ENCODE measurements at regions not wholly inside any gene's neighbourhood (a gene's known extent, or its start where the extent isn't known, plus 50 kb on each side); places are given as distances from the start of the nearest gene placed in this dataset.

DNA sequence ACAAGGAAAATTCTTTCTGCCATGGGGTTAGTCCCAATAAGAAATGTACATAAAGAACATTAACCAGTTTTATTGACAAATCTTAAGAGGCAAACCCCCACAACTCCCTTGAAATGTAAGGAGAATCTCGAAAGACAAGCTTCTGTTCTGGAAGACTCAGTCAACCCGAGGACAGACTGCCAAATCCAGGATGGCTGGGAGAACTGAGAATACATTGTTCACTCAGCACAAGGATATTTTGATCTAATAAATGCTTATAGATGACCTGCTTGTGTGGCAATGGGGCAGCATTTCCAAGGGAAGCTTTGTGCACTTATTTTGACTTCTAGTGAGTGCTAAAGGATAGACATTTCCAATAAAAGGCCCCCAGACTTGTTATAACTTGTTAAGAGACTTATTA, 280.4 kb downstream of the DHX15 start:
- DNase-seq (ENCODE audit: low read depth in 1 of 2, low spot score in 1 of 2) = no peak

DNA sequence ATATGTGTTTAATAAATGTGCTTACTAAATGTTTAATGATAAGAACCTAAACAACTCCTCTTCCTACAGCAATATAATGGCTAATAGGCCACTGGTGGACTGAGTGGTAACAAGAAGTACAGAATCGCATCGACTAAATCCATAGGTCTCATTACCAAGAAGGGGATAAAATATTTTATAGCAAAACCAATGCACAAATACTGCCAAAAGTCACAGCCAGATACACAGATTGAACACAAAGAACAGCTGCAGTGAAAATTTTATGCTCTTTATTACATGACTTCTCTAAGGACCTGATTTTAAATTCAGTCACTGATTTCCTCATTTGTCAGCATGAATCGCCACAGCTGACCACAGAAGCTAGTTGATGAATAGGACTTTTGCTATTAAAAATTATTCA, 285.4 kb downstream of the DHX15 start:
- no peak for DNase-seq (ENCODE audit: low read depth in 1 of 2, low spot score in 1 of 2)

DNA sequence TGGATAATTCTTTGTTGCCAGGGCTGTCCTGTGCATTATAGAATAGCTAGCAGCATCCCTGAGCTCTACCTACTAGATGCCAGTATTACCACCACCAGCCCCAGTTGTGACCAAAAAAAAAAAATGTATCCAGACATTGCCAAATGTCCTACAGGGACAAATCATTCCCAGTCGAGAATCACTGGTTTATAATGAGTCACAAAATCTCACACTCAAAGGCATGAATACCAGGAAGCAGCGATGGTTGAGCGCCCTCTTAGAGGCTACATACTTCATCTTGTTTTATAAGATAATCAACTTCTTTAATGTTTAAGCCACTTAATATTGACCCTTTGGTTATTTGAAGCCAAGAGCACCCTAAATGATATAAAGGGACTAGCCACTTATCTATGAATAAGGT, 297.3 kb downstream of the DHX15 start:
- no peak for DNase-seq (ENCODE audit: low read depth in 1 of 2, low spot score in 1 of 2)

GRCh38 chr4:24285759-24286158, 298.6 kb downstream of the DHX15 start:
- DNase-seq (ENCODE audit: low read depth in 1 of 2, low spot score in 1 of 2) = no peak

GRCh38 chr4:24282446-24282845, 301.9 kb downstream of the DHX15 start:
- DNase-seq (ENCODE audit: low read depth in 1 of 2, low spot score in 1 of 2) = no peak

- DNase-seq (ENCODE audit: low read depth in 1 of 2, low spot score in 1 of 2) = no peak
Measured at GRCh38 chr4:24279911-24280375, 304.4 kb downstream of the DHX15 start.

- no peak for DNase-seq (ENCODE audit: low read depth in 1 of 2, low spot score in 1 of 2)
Measured at GRCh38 chr4:24279469-24279868, 304.9 kb downstream of the DHX15 start.

GRCh38 chr4:24278693-24279092, 305.7 kb downstream of the DHX15 start:
- DNase-seq (ENCODE audit: low read depth in 1 of 2, low spot score in 1 of 2) = no peak

DNA sequence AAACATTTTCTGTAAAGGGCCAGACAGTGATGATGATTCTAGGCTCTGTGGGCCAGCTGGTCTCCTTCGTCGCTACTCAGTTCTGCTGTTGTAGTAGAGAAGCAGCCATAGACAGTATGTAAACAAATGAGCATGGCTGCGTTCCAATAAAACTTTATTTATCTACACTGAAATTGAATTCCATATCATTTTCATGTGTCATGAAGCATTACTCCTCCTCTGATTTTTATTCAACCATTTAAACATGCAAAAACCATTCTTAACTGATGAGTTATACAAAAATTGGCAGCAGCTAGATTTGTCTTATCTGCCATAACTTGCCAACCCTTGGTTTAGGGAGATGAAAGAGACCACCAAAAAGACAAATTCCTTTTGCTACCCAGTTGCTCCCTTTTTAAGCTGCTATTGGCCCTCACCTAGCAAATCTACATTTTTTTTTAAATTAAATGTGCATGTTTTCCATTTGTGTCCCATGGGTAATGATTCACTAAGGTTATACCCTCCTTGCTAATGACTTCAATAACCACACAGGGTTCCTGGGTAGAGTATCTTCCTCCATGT, 309.9 kb downstream of the DHX15 start:
- no peak for DNase-seq (ENCODE audit: low read depth in 1 of 2, low spot score in 1 of 2)

- no peak for DNase-seq (ENCODE audit: low read depth in 1 of 2, low spot score in 1 of 2)
Measured at GRCh38 chr4:24273136-24273535, 311.2 kb downstream of the DHX15 start.

DNA sequence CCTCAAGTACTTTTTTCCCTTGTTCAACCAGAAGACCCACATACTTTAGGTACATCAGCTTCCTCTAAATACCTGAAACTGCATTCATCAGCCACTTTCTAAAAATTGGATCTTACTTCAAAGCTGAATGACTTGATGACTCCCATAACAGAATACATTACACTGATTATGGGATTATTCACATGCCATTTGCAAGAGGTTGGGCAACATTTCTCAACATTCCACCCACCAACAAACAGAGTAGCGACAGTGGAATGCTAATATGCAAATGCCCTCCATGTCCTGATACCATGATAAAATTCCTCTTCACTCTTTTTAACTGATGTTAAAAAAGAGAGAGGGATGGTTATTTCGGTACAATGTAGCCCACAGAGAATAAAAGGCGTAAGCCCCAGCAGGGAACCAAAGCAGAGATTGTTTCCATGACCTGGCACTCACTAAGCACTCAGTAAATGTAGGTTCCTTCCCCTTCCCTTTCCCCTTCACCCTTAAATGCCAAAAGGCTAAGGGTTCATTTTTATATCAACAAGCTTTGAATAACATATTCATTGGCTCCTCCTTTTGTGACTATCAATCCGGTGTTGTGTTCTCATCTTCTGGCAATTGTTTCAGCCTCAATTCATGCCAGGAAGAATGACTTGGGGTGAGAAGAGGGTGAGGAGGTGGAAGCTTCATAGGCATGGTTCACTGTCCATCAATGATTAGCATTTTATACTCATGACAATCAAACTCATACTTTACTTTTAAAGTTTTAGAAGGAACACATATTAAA, 317.2 kb downstream of the DHX15 start:
- no peak for DNase-seq (ENCODE audit: low read depth in 1 of 2, low spot score in 1 of 2)

DNA sequence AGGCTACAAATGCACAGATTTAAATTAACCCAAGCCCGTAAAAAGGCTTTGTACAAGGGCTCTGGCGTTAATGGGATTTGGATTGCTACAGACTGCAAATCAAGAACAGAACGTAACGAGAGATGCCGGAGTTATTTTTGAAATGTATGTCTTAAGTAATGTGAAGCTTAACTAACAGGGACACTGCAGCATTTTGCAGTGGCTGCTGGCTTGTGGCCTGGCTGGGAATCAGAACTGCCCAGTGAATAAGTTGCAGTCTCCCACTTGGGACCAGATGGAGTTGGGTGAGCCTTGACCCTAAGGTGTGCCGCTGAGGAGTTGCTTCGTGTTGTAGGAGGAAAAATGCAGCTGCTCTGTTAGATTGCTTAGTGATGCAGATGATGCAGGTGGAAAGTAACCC, 318.4 kb downstream of the DHX15 start:
- DNase-seq (ENCODE audit: low read depth in 1 of 2, low spot score in 1 of 2) = no peak

GRCh38 chr4:24262616-24263015, 321.7 kb downstream of the DHX15 start:
- DNase-seq (ENCODE audit: low read depth in 1 of 2, low spot score in 1 of 2) = no peak

DNA sequence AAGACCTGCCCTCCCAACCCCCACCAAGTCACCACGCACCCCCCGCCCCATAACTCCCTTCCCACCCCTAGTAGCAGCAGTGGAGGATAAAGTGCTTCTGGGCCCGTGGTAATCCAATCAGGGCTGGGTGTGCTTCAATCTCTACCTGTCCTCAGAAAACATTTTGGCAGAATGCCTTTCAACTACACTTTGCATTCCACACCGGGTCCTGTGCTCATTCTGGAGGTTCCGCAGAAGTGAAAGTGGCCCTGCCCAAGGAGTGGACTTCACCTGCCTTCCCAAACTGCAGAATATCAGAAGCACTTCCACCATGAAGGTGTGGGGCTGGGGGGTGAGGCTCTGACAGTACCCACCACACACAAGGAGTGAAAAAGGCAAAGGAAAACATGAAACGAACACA, 322.3 kb downstream of the DHX15 start:
- DNase-seq (ENCODE audit: low read depth in 1 of 2, low spot score in 1 of 2) = no peak

DNA sequence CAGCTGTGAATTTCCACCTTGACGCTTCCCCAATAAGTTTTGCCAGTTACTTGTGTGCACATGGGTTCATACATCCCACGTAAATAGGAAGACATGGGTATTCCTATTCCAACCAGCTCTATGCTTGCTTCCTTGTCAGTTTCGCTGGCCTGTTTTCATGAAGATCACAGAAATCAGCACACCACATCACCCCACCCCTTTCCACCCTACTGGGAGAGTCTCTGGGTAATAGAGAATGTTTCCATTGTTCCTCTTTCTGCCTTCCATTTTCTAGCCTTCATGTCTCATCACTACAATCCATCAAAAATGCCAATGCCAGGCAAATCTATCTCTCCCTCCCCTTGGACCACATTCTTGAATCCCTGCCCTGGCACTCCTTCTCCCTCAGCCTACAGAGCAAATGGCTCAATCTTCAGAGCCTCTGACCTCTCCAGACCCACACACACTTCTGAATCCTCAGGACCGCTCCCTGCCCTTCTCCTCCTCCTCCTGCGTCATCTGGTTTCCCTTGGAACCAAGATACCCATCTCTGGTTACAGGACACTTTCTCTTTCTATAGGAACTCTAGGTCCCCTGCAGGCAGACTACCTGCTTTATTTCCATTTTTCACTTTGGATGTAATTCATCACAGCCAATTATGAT, 323.3 kb downstream of the DHX15 start:
- no peak for DNase-seq (ENCODE audit: low read depth in 1 of 2, low spot score in 1 of 2)

GRCh38 chr4:24260133-24260715, 324.1 kb downstream of the DHX15 start:
- DNase-seq (ENCODE audit: low read depth in 1 of 2, low spot score in 1 of 2) = no peak

DNA sequence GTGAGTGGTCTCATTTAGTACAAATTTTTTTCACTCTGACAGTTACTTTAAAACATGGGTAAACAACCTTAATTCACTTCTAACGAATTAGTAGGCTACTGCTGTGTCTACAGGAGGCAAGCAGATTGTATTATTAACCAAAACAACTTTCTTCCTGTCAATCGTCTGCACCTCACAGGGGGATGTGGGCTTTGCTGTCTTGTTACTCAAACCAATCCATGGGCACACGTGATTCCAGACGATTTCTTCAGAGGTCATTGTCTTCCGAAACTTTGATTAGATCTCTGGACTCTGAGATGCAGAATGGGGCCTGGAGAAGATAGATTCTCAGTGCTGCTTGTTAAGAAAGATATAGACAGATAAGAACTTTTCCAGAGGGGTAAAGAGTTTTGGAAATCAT, 327.8 kb downstream of the DHX15 start:
- no peak for DNase-seq (ENCODE audit: low read depth in 1 of 2, low spot score in 1 of 2)

DNA sequence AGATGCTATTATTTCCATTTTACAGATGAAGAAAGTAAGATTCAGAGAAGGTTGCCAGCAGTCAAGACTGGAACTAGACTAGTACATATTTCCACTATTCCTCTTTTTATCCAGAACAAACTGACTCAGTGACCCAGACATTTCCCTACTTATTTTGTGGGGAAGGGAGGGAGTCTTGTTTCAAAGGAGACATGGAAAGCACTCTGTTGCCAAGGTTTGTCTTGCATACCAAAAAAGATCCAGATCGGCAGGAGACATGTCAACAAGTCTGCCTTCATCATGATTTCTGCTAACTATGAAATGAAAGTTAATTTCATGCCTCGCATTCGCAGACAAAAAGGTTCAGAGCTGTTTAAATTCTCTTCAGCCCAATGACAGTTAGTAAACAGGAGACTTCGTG, 328.3 kb downstream of the DHX15 start:
- DNase-seq (ENCODE audit: low read depth in 1 of 2, low spot score in 1 of 2) = no peak

DNA sequence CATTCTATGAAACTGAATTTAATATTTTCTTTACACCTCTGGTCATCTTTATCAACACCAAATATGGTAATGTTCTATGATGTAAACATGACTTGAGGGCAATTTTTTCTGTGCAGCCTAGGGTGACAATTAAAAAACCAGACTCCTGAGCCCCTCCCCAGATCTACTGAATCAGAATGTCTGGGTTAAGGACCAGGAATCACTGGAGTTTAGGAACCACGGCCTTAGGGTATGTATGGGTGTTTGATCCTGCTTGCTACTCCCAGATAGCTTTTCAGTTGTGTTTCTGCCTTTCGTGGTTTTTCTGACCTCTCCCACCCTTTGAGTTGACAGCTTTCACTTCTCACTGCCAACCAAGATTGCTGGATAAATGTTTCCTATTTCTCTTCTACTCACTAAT, 332.2 kb downstream of the DHX15 start:
- no peak for DNase-seq (ENCODE audit: low read depth in 1 of 2, low spot score in 1 of 2)

GRCh38 chr4:24251589-24251988, 332.8 kb downstream of the DHX15 start:
- DNase-seq (ENCODE audit: low read depth in 1 of 2, low spot score in 1 of 2) = no peak

GRCh38 chr4:24249972-24250371, 334.4 kb downstream of the DHX15 start:
- DNase-seq (ENCODE audit: low read depth in 1 of 2, low spot score in 1 of 2) = no peak
